ENCODE measurements at regions not wholly inside any gene's neighbourhood (a gene's known extent, or its start where the extent isn't known, plus 50 kb on each side); places are given as distances from the start of the nearest gene placed in this dataset.

GRCh38 chr2:36002941-36003340 is 352.6 kb upstream of the CRIM1 start:
- peaks cover 6% of the 10 kb centered on the region for H3K27me3 ChIP-seq (ENCODE audit: insufficient read depth, poor library complexity, severe bottlenecking)
- DNase-seq (ENCODE audit: low read depth in 1 of 2, low spot score in 1 of 2): no peak
- no peak overlapping the region for H3K27ac ChIP-seq (replicated peaks)
- TF ChIP-seq CTCF (IDR thresholded peaks at IDR 0.05; ENCODE audit: insufficient read depth, low read length) (no peak), REST (IDR thresholded peaks at IDR 0.05; ENCODE audit: insufficient replicate concordance, low read depth) (no peak), POLR2AphosphoS5 (IDR thresholded peaks at IDR 0.05; ENCODE audit: low read depth) (no peak), SPI1 (IDR thresholded peaks at IDR 0.05; ENCODE audit: borderline replicate concordance, low read depth) (no peak), GABPA (IDR thresholded peaks at IDR 0.05; ENCODE audit: low read depth) (no peak)
- H3K4me3 ChIP-seq (replicated peaks; ENCODE audit: insufficient read depth, low read length): no peak overlapping the region

GRCh38 chr2:35997488-35997887 is 358.1 kb upstream of the CRIM1 start:
- no peak for TF ChIP-seq SPI1 (IDR thresholded peaks at IDR 0.05; ENCODE audit: borderline replicate concordance, low read depth)
- no peak for TF ChIP-seq CTCF (IDR thresholded peaks at IDR 0.05; ENCODE audit: insufficient read depth, low read length)
- no peak for TF ChIP-seq POLR2AphosphoS5 (IDR thresholded peaks at IDR 0.05; ENCODE audit: low read depth)
- TF ChIP-seq REST (IDR thresholded peaks at IDR 0.05; ENCODE audit: insufficient replicate concordance, low read depth): no peak
- no peak for TF ChIP-seq GABPA (IDR thresholded peaks at IDR 0.05; ENCODE audit: low read depth)
- H3K27me3 ChIP-seq (ENCODE audit: insufficient read depth, poor library complexity, severe bottlenecking): peaks cover 6% of the 10 kb centered on the region
- no peak overlapping the region for H3K27ac ChIP-seq (replicated peaks)
- no peak overlapping the region for H3K4me3 ChIP-seq (replicated peaks; ENCODE audit: insufficient read depth, low read length)
- DNase-seq (ENCODE audit: low read depth in 1 of 2, low spot score in 1 of 2): no peak

GRCh38 chr2:35989503-35989902 is 366.1 kb upstream of the CRIM1 start:
- no peak for TF ChIP-seq CTCF (IDR thresholded peaks at IDR 0.05; ENCODE audit: insufficient read depth, low read length)
- no peak for TF ChIP-seq GABPA (IDR thresholded peaks at IDR 0.05; ENCODE audit: low read depth)
- TF ChIP-seq REST (IDR thresholded peaks at IDR 0.05; ENCODE audit: insufficient replicate concordance, low read depth): no peak
- TF ChIP-seq SPI1 (IDR thresholded peaks at IDR 0.05; ENCODE audit: borderline replicate concordance, low read depth): no peak
- no peak for TF ChIP-seq POLR2AphosphoS5 (IDR thresholded peaks at IDR 0.05; ENCODE audit: low read depth)
- Histone ChIP-seq H3K27ac (replicated peaks) (no peak overlapping the region), H3K27me3 (ENCODE audit: insufficient read depth, poor library complexity, severe bottlenecking) (no peaks in the 10 kb centered on the region), H3K4me3 (replicated peaks; ENCODE audit: insufficient read depth, low read length) (no peak overlapping the region)
- DNase-seq (ENCODE audit: low read depth in 1 of 2, low spot score in 1 of 2): no peak

Measured in HL-60 (cell line).